Prostate gland (tissue), 2 donors: ENCODE measurements at regions not wholly inside any gene's neighbourhood (a gene's known extent, or its start where the extent isn't known, plus 50 kb on each side); places are given as distances from the start of the nearest gene placed in this dataset.

Source experiments
- DNase-seq: peaks from one replicate; pipeline ENCODE4 v3.0.0-alpha.2; 2019; ENCODE audit warnings: low spot score
- H3K27ac ChIP-seq, 2 donors: fragments of 200-600 bp; sonication (generic); 2 replicates each; pipeline ENCODE4 v1.5.1; 2017 to 2019
- H3K27me3 ChIP-seq: fragments of 200-600 bp; sonication (generic); replicated peaks from 2 replicates; pipeline ENCODE4 v1.5.1; 2019; ENCODE audit not compliant: insufficient read depth
- H3K36me3 ChIP-seq, 2 donors: fragments of 200-600 bp; sonication (generic); 1 replicate in 1 of 2; 2 replicates in 1 of 2; pipeline versions ENCODE4 v1.5.1 to v1.8.1; 2017 to 2019
- H3K4me1 ChIP-seq: fragments of 200-600 bp; sonication (generic); replicated peaks from 2 replicates; pipeline ENCODE4 v1.5.1; 2019
- H3K4me3 ChIP-seq, 2 donors: fragments of 200-600 bp; sonication (generic); 2 replicates each; pipeline ENCODE4 v1.5.1; 2017 to 2019
- H3K9me3 ChIP-seq: fragments of 200-600 bp; sonication (generic); 2 replicates; pipeline ENCODE4 v1.5.1; 2017
- CTCF ChIP-seq, 4 experiments: fragments of 200-600 bp in 2 of 4; fragments of 450-650 bp in 2 of 4; sonication (generic) in 2 of 4; IDR thresholded peaks; 1 replicate in 3 of 4; 2 replicates in 1 of 4; pipeline ENCODE4 v1.5.1; 2016 to 2019; ENCODE audit warnings: antibody characterized with exemption in 4 of 4, mild to moderate bottlenecking in 2 of 4, moderate library complexity in 2 of 4
- POLR2A ChIP-seq: fragments of 450-650 bp; IDR thresholded peaks from one replicate; pipeline ENCODE4 v1.6.1; 2016; ENCODE audit warnings: antibody characterized with exemption, mild to moderate bottlenecking
- POLR2AphosphoS5 ChIP-seq: sonication (generic); formaldehyde crosslinking; IDR thresholded peaks from one replicate; pipeline ENCODE4 v1.6.1; 2017; ENCODE audit warnings: antibody characterized with exemption
- WGBS: methylation state at CpG from one replicate; pipeline ENCODE4 v1.1.5; 2018; 5-methylcytosine and 5-hydroxymethylcytosine counted together
- intact Hi-C: fragments of 100-400 bp; cut with DNase I; formaldehyde crosslinking; loops from one replicate; pipeline ENCODE4 v1.14.2; 2022

- WGBS: 59% methylated on average over 2 of the region's 2 CpGs
- Histone ChIP-seq H3K36me3 (no peaks in the 10 kb centered on the region), H3K9me3 (no peaks in the 10 kb centered on the region), H3K27ac (no peak overlapping the region), H3K4me3 (no peak overlapping the region), H3K27me3 (no peaks in the 10 kb centered on the region), H3K4me1 (no peaks in the 10 kb centered on the region)
- TF ChIP-seq POLR2AphosphoS5 (no peak), POLR2A (no peak), CTCF (IDR thresholded peaks at IDR 0.05) (no peak)
- intact Hi-C loops: no loop called here
- no peak for DNase-seq
Observed at GRCh38 chr4:119872371-119873016, 194.2 kb downstream of the MAD2L1 start.

GRCh38 chr4:119870856-119871255, 195.8 kb downstream of the MAD2L1 start:
- H3K4me1 ChIP-seq: no peaks in the 10 kb centered on the region
- H3K27ac ChIP-seq: no peak overlapping the region
- no peaks in the 10 kb centered on the region for H3K36me3 ChIP-seq
- WGBS: 70% methylated on average over 1 of the region's 1 CpG
- intact Hi-C loops: no loop called here
- TF ChIP-seq CTCF (IDR thresholded peaks at IDR 0.05) (no peak), POLR2AphosphoS5 (no peak), POLR2A (no peak)
- no peak for DNase-seq
- no peaks in the 10 kb centered on the region for H3K9me3 ChIP-seq
- H3K4me3 ChIP-seq: no peak overlapping the region
- no peaks in the 10 kb centered on the region for H3K27me3 ChIP-seq

- no peak for TF ChIP-seq POLR2A
- TF ChIP-seq POLR2AphosphoS5: no peak
- TF ChIP-seq CTCF (IDR thresholded peaks at IDR 0.05): no peak
- intact Hi-C loops: loop anchor here (10.0 kb wide), 1 partner anchor 241 kb away; the partner anchor contains the start of gene PDE5A
Observed at GRCh38 chr4:119865789-119866188, 200.9 kb downstream of the MAD2L1 start.

GRCh38 chr4:119865389-119865788, 201.3 kb downstream of the MAD2L1 start:
- no peaks in the 10 kb centered on the region for H3K9me3 ChIP-seq
- no peak overlapping the region for H3K27ac ChIP-seq

More at GRCh38 chr4:119865789-119866188, 200.9 kb downstream of the MAD2L1 start:
- no peak for DNase-seq
- H3K36me3 ChIP-seq: no peaks in the 10 kb centered on the region
- no peaks in the 10 kb centered on the region for H3K4me1 ChIP-seq
- H3K9me3 ChIP-seq: no peaks in the 10 kb centered on the region
- no peaks in the 10 kb centered on the region for H3K27me3 ChIP-seq
- no peak overlapping the region for H3K4me3 ChIP-seq
- H3K27ac ChIP-seq: no peak overlapping the region

More at GRCh38 chr4:119865389-119865788, 201.3 kb downstream of the MAD2L1 start:
- Histone ChIP-seq H3K36me3 (no peaks in the 10 kb centered on the region), H3K4me1 (no peaks in the 10 kb centered on the region), H3K4me3 (no peak overlapping the region), H3K27me3 (no peaks in the 10 kb centered on the region)
- no peak for DNase-seq
- no peak for TF ChIP-seq POLR2A
- no peak for TF ChIP-seq POLR2AphosphoS5
- no peak for TF ChIP-seq CTCF (IDR thresholded peaks at IDR 0.05)
- intact Hi-C loops: loop anchor here (10.0 kb wide), 1 partner anchor 241 kb away; the partner anchor contains the start of gene PDE5A
